H1 (cell line): ENCODE measurements at regions not wholly inside any gene's neighbourhood (a gene's known extent, or its start where the extent isn't known, plus 50 kb on each side); places are given as distances from the start of the nearest gene placed in this dataset.

Experiments
- CTCF ChIA-PET: fragments of 300-600 bp; sonication (Branson Sonifier 250); formaldehyde crosslinking; loops from one replicate; lab custom pipeline; 2021; ENCODE audit not compliant: partially characterized antibody; lab: Charles Lee
- POLR2A ChIA-PET: fragments of 300-600 bp; sonication (Branson Sonifier 250); formaldehyde crosslinking; loops from one replicate; lab custom pipeline; 2021; ENCODE audit warnings: inconsistent platforms; ENCODE audit not compliant: partially characterized antibody; lab: Charles Lee
- DNase-seq, 2 experiments: peaks; one replicate each; pipeline versions ENCODE4 v3.0.0 to v3.0.0-alpha.2; 2010 to 2022; ENCODE audit warnings: low spot score in 2 of 2, low read depth in 1 of 2, mixed read lengths in 1 of 2
- FAIRE-seq: peaks from 2 replicates; lab custom pipeline; 2011; peaks lifted over from hg19 to GRCh38; lab: Jason Lieb, UNC
- H2AFZ ChIP-seq: 2 replicates; pipeline ENCODE4 v1.8.1; 2012; ENCODE audit warnings: low read length, inconsistent platforms
- H2AK5ac ChIP-seq: 2 replicates; pipeline ENCODE4 v1.6.1; 2013; ENCODE audit warnings: low read depth, low read length
- H2BK120ac ChIP-seq: replicated peaks from 2 replicates; pipeline ENCODE3; 2013; ENCODE audit warnings: low read depth, low read length, inconsistent platforms
- H2BK12ac ChIP-seq: 2 replicates; pipeline ENCODE4 v1.6.1; 2013; ENCODE audit warnings: low read depth, low read length
- H2BK15ac ChIP-seq: 2 replicates; pipeline ENCODE4 v1.6.1; 2013; ENCODE audit warnings: low read length
- H2BK20ac ChIP-seq: 2 replicates; pipeline ENCODE4 v1.6.1; 2013; ENCODE audit warnings: low read length
- H2BK5ac ChIP-seq: 2 replicates; pipeline ENCODE4 v1.6.1; 2013; ENCODE audit warnings: low read depth, low read length
- H3K14ac ChIP-seq: 2 replicates; pipeline ENCODE4 v1.6.1; 2013; ENCODE audit warnings: inconsistent platforms; ENCODE audit not compliant: insufficient read length
- H3K18ac ChIP-seq: 2 replicates; pipeline ENCODE4 v1.6.1; 2013; ENCODE audit warnings: low read length; ENCODE audit errors: extremely low read depth
- H3K23ac ChIP-seq: 2 replicates; pipeline ENCODE4 v1.6.1; 2013; ENCODE audit warnings: inconsistent platforms; ENCODE audit not compliant: insufficient read length
- H3K23me2 ChIP-seq: 2 replicates; pipeline ENCODE4 v1.6.1; 2013; ENCODE audit warnings: low read depth, low read length
- H3K27ac ChIP-seq: 2 replicates; pipeline ENCODE4 v1.6.1; 2011; ENCODE audit warnings: low read depth, low read length, inconsistent platforms
- H3K27me3 ChIP-seq, 4 experiments: replicated peaks in 1 of 4; 1 replicate in 1 of 4; 2 replicates in 3 of 4; pipeline versions ENCODE4 v1.6.1 to v1.8.1; 2011 to 2013; ENCODE audit warnings: low read length in 3 of 4, mild to moderate bottlenecking in 3 of 4, inconsistent platforms in 2 of 4, mixed read lengths in 2 of 4, moderate library complexity in 1 of 4; ENCODE audit not compliant: control insufficient read depth in 3 of 4, insufficient read depth in 3 of 4; ENCODE audit errors: extremely low read depth in 1 of 4
- H3K36me3 ChIP-seq, 4 experiments: 2 replicates each; pipeline versions ENCODE4 v1.6.1 to v1.8.1; 2011 to 2013; ENCODE audit warnings: mild to moderate bottlenecking in 4 of 4, low read length in 3 of 4, moderate library complexity in 2 of 4, control low read depth in 1 of 4, inconsistent platforms in 1 of 4; ENCODE audit not compliant: insufficient read depth in 4 of 4, control insufficient read depth in 2 of 4
- H3K4ac ChIP-seq: replicated peaks from 2 replicates; pipeline ENCODE3; 2013; ENCODE audit warnings: low read length, low read depth, mixed read lengths, inconsistent platforms; ENCODE audit not compliant: insufficient read length
- H3K4me1 ChIP-seq, 4 experiments: replicated peaks in 1 of 4; 1 replicate in 1 of 4; 2 replicates in 3 of 4; pipeline versions ENCODE4 v1.6.1 to v1.8.1; 2011 to 2013; ENCODE audit warnings: low read length in 3 of 4, inconsistent platforms in 2 of 4, mixed read lengths in 1 of 4; ENCODE audit not compliant: insufficient read depth in 4 of 4, control insufficient read depth in 3 of 4
- H3K4me2 ChIP-seq, 2 experiments: 2 replicates each; pipeline versions ENCODE4 v1.6.1 to v1.8.1; 2011 to 2013; ENCODE audit warnings: low read depth in 2 of 2, low read length in 2 of 2, control low read depth in 1 of 2, inconsistent platforms in 1 of 2, mild to moderate bottlenecking in 1 of 2; ENCODE audit not compliant: insufficient read depth in 1 of 2
- H3K4me3 ChIP-seq, 4 experiments: fragments of 200-600, 300-600 bp in 1 of 4; sonication (generic), shearing (Covaris generic), sonication (Bioruptor Twin) in 1 of 4; 2 replicates each; pipeline versions ENCODE4 v1.5.1 to v1.8.1; 2011 to 2016; ENCODE audit warnings: low read length in 4 of 4, low read depth in 3 of 4, control low read depth in 2 of 4, inconsistent platforms in 2 of 4, mild to moderate bottlenecking in 2 of 4, mixed read lengths in 1 of 4, moderate library complexity in 1 of 4; ENCODE audit not compliant: insufficient read depth in 2 of 4; ENCODE audit errors: extremely low read depth in 1 of 4
- H3K56ac ChIP-seq: replicated peaks from 2 replicates; pipeline ENCODE3; 2013; ENCODE audit warnings: low read depth, mild to moderate bottlenecking, mixed read lengths, low read length, inconsistent platforms; ENCODE audit not compliant: insufficient read length
- H3K79me1 ChIP-seq: 2 replicates; pipeline ENCODE4 v1.6.1; 2013; ENCODE audit warnings: low read depth, low read length, control low read depth
- H3K79me2 ChIP-seq, 2 experiments: 2 replicates each; pipeline versions ENCODE4 v1.6.1 to v1.8.1; 2012 to 2013; ENCODE audit warnings: low read length in 2 of 2, mild to moderate bottlenecking in 2 of 2, inconsistent platforms in 1 of 2; ENCODE audit not compliant: insufficient read depth in 2 of 2, control insufficient read depth in 1 of 2
- H3K9ac ChIP-seq, 4 experiments: replicated peaks in 1 of 4; 1 replicate in 1 of 4; 2 replicates in 3 of 4; pipeline versions ENCODE4 v1.6.1 to v1.8.1; 2011 to 2013; ENCODE audit warnings: low read depth in 3 of 4, low read length in 3 of 4, control low read depth in 2 of 4, mild to moderate bottlenecking in 2 of 4, moderate library complexity in 2 of 4, inconsistent platforms in 1 of 4; ENCODE audit errors: extremely low read depth in 1 of 4
- H3K9me3 ChIP-seq, 2 experiments: 2 replicates each; pipeline versions ENCODE4 v1.6.1 to v1.8.1; 2012 to 2013; ENCODE audit warnings: mild to moderate bottlenecking in 2 of 2, moderate library complexity in 2 of 2, control low read depth in 1 of 2, inconsistent platforms in 1 of 2, low read depth in 1 of 2, low read length in 1 of 2, mixed read lengths in 1 of 2; ENCODE audit not compliant: insufficient read depth in 2 of 2
- H4K20me1 ChIP-seq, 2 experiments: replicated peaks in 1 of 2; 2 replicates each; pipeline versions ENCODE3 to v1.8.1; 2011 to 2013; ENCODE audit warnings: inconsistent platforms in 2 of 2, low read length in 2 of 2, mild to moderate bottlenecking in 1 of 2; ENCODE audit not compliant: insufficient read depth in 2 of 2, control insufficient read depth in 1 of 2
- H4K5ac ChIP-seq: 2 replicates; pipeline ENCODE4 v1.6.1; 2013; ENCODE audit warnings: low read length, low read depth, mixed read lengths, inconsistent platforms; ENCODE audit not compliant: insufficient read length
- H4K8ac ChIP-seq: 2 replicates; pipeline ENCODE4 v1.8.0; 2013; ENCODE audit warnings: mild to moderate bottlenecking, moderate library complexity, low read length, inconsistent platforms; ENCODE audit not compliant: insufficient read depth; ENCODE audit errors: extremely low read depth
- H4K91ac ChIP-seq: replicated peaks from 2 replicates; pipeline ENCODE3; 2013; ENCODE audit warnings: low read length, mixed read lengths, inconsistent platforms; ENCODE audit not compliant: insufficient read length
- BRCA1 ChIP-seq: IDR thresholded peaks from 2 replicates; pipeline ENCODE4 v1.6.1; 2012; ENCODE audit warnings: low read depth, low read length, improper control_type of control experiment
- GABPA ChIP-seq: IDR thresholded peaks from 2 replicates; pipeline ENCODE4 v1.6.1; 2011; ENCODE audit warnings: mild to moderate bottlenecking, low read length, moderate library complexity, borderline replicate concordance; ENCODE audit not compliant: insufficient read depth
- KDM1A ChIP-seq: fragments of 200-600, 300-600 bp; sonication (generic); IDR thresholded peaks from 2 replicates; pipeline ENCODE4 v1.7.1; 2016; ENCODE audit warnings: mild to moderate bottlenecking, low read length, borderline replicate concordance
- MAFK ChIP-seq: IDR thresholded peaks from 2 replicates; pipeline ENCODE4 v1.6.1; 2012; ENCODE audit warnings: low read depth, mild to moderate bottlenecking, improper control_type of control experiment, low read length
- PHF8 ChIP-seq: fragments of 200-600 bp; sonication (generic); conservative IDR thresholded peaks from 2 replicates; pipeline ENCODE4 v1.7.1; 2012; ENCODE audit warnings: low read depth, mild to moderate bottlenecking, inconsistent platforms, low read length, moderate library complexity
- RBBP5 ChIP-seq: IDR thresholded peaks from 2 replicates; pipeline ENCODE4 v1.7.1; 2012; ENCODE audit warnings: low read depth, mild to moderate bottlenecking, inconsistent platforms, low read length, moderate library complexity, borderline replicate concordance
- RXRA ChIP-seq: IDR thresholded peaks from 2 replicates; pipeline ENCODE4 v1.6.1; 2011; ENCODE audit warnings: low read depth, mild to moderate bottlenecking, low read length, moderate library complexity; ENCODE audit not compliant: insufficient read depth
- SIN3A ChIP-seq, 2 experiments: IDR thresholded peaks in 1 of 2; conservative IDR thresholded peaks in 1 of 2; 2 replicates each; pipeline ENCODE4 v1.6.1; 2011 to 2012; ENCODE audit warnings: low read length in 2 of 2, improper control_type of control experiment in 1 of 2, low read depth in 1 of 2, mild to moderate bottlenecking in 1 of 2
- SIRT6 ChIP-seq: IDR thresholded peaks from one replicate; pipeline ENCODE4 v1.7.1; 2012; ENCODE audit warnings: low read length, inconsistent platforms
- TCF12 ChIP-seq: IDR thresholded peaks from 2 replicates; pipeline ENCODE4 v1.6.1; 2011; ENCODE audit warnings: low read depth, mild to moderate bottlenecking, low read length
- ZNF274 ChIP-seq: IDR thresholded peaks from 2 replicates; pipeline ENCODE4 v1.7.0; 2012; ENCODE audit warnings: low read length, borderline replicate concordance; ENCODE audit errors: extremely low read depth
- WGBS, 2 experiments: shearing (Covaris generic) in 1 of 2; methylation state at CpG; one replicate each; pipeline versions ENCODE4 v1.1.6 to v1.1.7; 2013 to 2015; ENCODE audit warnings: low lambda C conversion rate in 2 of 2, mixed read lengths in 2 of 2, inconsistent platforms in 1 of 2, low coverage in 1 of 2, missing lambda C conversion rate in 1 of 2; ENCODE audit not compliant: insufficient replicate concordance in 2 of 2, insufficient coverage in 1 of 2, insufficient read length in 1 of 2; ENCODE audit errors: extremely low coverage in 1 of 2, missing lambda C conversion rate in 1 of 2; 5-methylcytosine and 5-hydroxymethylcytosine counted together
- TF ChIP-seq, protein P1 (sequence below): IDR thresholded peaks from 2 replicates; pipeline ENCODE4 v1.6.1; 2012; ENCODE audit warnings: inconsistent platforms
- TF ChIP-seq, protein P2 (sequence below): IDR thresholded peaks from 2 replicates; pipeline ENCODE4 v1.6.1; 2012; ENCODE audit warnings: low read length, inconsistent platforms

DNA sequence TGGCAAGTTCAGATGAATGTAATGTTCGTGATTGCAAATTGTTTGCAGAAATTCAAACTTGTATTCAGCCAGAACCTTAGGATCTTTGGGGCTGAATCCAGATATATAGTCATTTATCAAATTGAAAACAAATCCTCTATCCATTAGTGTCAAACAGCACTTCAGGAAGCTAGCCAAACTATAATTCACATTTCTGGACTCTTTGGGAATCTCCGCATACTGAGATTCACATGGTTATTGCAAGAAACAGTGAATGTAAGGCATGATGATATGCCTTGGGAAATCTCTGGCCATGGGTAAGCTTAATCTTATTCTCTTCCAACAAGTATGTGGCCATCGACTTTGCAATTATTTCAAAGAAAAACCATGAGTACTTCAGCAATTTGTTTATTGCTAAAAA, 98.5 kb downstream of the KLHL28 start:
- Histone ChIP-seq H2BK20ac (no peak overlapping the region), H2BK15ac (no peak overlapping the region), H4K20me1 (no peaks in the 10 kb centered on the region), H2BK12ac (no peak overlapping the region), H3K14ac (no peak overlapping the region), H3K27me3 (no peaks in the 10 kb centered on the region), H4K91ac (no peak overlapping the region), H4K8ac (no peak overlapping the region), H3K4me3 (no peak overlapping the region), H4K5ac (no peak overlapping the region), H3K9ac (no peak overlapping the region), H3K4ac (no peak overlapping the region), H3K18ac (no peak overlapping the region), H3K9me3 (no peaks in the 10 kb centered on the region), H2BK120ac (no peak overlapping the region), H3K23ac (no peak overlapping the region), H3K79me1 (no peaks in the 10 kb centered on the region), H2AFZ (no peak overlapping the region), H3K79me2 (no peaks in the 10 kb centered on the region), H3K56ac (no peak overlapping the region), H3K27ac (no peak overlapping the region), H3K23me2 (no peaks in the 10 kb centered on the region), H3K36me3 (no peaks in the 10 kb centered on the region), H3K4me2 (no peak overlapping the region), H2AK5ac (no peak overlapping the region), H3K4me1 (peaks cover 0 to 2% (median under 1%) of the 10 kb centered on the region in 4 experiments; a peak in 1 of 7 replicates), H2BK5ac (no peak overlapping the region)
- WGBS, 2 experiments: 95% methylated on average over 3 of the region's 3 CpGs; no CpG with 5 or more reads in 1 of the 2 experiments
- ChIA-PET POLR2A (no interaction called here), CTCF (no interaction called here)
- FAIRE-seq (no peak), DNase-seq (no peak)
- TF ChIP-seq PHF8 (no peak), SIRT6 (no peak), RBBP5 (no peak), KDM1A (no peak), MAFK (no peak), TCF12 (no peak), SIN3A (conservative IDR thresholded peaks at IDR 0.05 in 1 of 2, IDR thresholded peaks at IDR 0.05 in 1 of 2; ENCODE audit: low read depth in 1 of 2, low read length in 2 of 2) (no peak), RXRA (no peak), ZNF274 (no peak), GABPA (no peak), BRCA1 (no peak)
- TF ChIP-seq, protein P1, sequence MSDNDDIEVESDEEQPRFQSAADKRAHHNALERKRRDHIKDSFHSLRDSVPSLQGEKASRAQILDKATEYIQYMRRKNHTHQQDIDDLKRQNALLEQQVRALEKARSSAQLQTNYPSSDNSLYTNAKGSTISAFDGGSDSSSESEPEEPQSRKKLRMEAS: no peak
- TF ChIP-seq, protein P2, sequence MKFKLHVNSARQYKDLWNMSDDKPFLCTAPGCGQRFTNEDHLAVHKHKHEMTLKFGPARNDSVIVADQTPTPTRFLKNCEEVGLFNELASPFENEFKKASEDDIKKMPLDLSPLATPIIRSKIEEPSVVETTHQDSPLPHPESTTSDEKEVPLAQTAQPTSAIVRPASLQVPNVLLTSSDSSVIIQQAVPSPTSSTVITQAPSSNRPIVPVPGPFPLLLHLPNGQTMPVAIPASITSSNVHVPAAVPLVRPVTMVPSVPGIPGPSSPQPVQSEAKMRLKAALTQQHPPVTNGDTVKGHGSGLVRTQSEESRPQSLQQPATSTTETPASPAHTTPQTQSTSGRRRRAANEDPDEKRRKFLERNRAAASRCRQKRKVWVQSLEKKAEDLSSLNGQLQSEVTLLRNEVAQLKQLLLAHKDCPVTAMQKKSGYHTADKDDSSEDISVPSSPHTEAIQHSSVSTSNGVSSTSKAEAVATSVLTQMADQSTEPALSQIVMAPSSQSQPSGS: no peak
